ENCODE measurements at regions not wholly inside any gene's neighbourhood (a gene's known extent, or its start where the extent isn't known, plus 50 kb on each side); places are given as distances from the start of the nearest gene placed in this dataset.

GRCh38 chr3:68033867-68034266 is 379.5 kb upstream of the SUCLG2 start:
- no peak for DNase-seq

GRCh38 chr3:68032209-68032608 is 377.8 kb upstream of the SUCLG2 start:
- no peak for DNase-seq

GRCh38 chr3:68025189-68025588 is 370.8 kb upstream of the SUCLG2 start:
- no peak for DNase-seq

GRCh38 chr3:68019876-68020275 is 365.5 kb upstream of the SUCLG2 start:
- DNase-seq = no peak

GRCh38 chr3:68018275-68018674 is 363.9 kb upstream of the SUCLG2 start:
- DNase-seq = no peak

- no peak for DNase-seq
These were observed 362.7 kb upstream of the SUCLG2 start for GRCh38 chr3:68017069-68017468.

GRCh38 chr3:68009900-68010299 is 355.5 kb upstream of the SUCLG2 start:
- DNase-seq = no peak

- DNase-seq = peak; percentile 21
These were observed 353.3 kb upstream of the SUCLG2 start for GRCh38 chr3:68007621-68008226.

- no peak for DNase-seq
These were observed 352.2 kb upstream of the SUCLG2 start for GRCh38 chr3:68006646-68007045.

- no peak for DNase-seq
These were observed 349.7 kb upstream of the SUCLG2 start for GRCh38 chr3:68004091-68004490.

- DNase-seq = no peak
These were observed 343.9 kb upstream of the SUCLG2 start for GRCh38 chr3:67998281-67998680.

GRCh38 chr3:67995206-67995605 is 340.8 kb upstream of the SUCLG2 start:
- no peak for DNase-seq

- DNase-seq = no peak
These were observed 332.3 kb upstream of the SUCLG2 start for GRCh38 chr3:67986706-67987105.

- no peak for DNase-seq
These were observed 328.8 kb upstream of the SUCLG2 start for GRCh38 chr3:67983166-67983565.

GRCh38 chr3:67981077-67981476 is 326.7 kb upstream of the SUCLG2 start:
- DNase-seq = no peak

- no peak for DNase-seq
These were observed 324.9 kb upstream of the SUCLG2 start for GRCh38 chr3:67979342-67979741.

GRCh38 chr3:67977762-67978161 is 323.4 kb upstream of the SUCLG2 start:
- DNase-seq = no peak

GRCh38 chr3:67976663-67977062 is 322.3 kb upstream of the SUCLG2 start:
- no peak for DNase-seq

GRCh38 chr3:67964596-67964995 is 310.2 kb upstream of the SUCLG2 start:
- no peak for DNase-seq

- DNase-seq = no peak
These were observed 302.9 kb upstream of the SUCLG2 start for GRCh38 chr3:67957268-67957667.

- peak; percentile 76 for DNase-seq
These were observed 293.5 kb upstream of the SUCLG2 start for GRCh38 chr3:67947808-67948508.

- DNase-seq = no peak
These were observed 292.0 kb upstream of the SUCLG2 start for GRCh38 chr3:67946436-67946835.

- no peak for DNase-seq
These were observed 289.1 kb upstream of the SUCLG2 start for GRCh38 chr3:67943546-67943945.

- no peak for DNase-seq
These were observed 287.1 kb upstream of the SUCLG2 start for GRCh38 chr3:67941433-67942030.
